HepG2 (cell line): ENCODE measurements at regions not wholly inside any gene's neighbourhood (a gene's known extent, or its start where the extent isn't known, plus 50 kb on each side); places are given as distances from the start of the nearest gene placed in this dataset.

Source experiments
- ATAC-seq: fragments of 200-7000 bp; cut with Tn5 transposase; 3 replicates; pipeline ENCODE4 v1.9.1; 2020; ENCODE audit warnings: mild to moderate bottlenecking, moderate library complexity
- BruUV-seq: library from RNA; stranded (reverse); fragments of 400-500 nt; replicated peaks from 2 replicates; lab custom pipeline; 2021; lab: Mats Ljungman, UMichigan
- CTCF ChIA-PET: fragments of 300-600 bp; formaldehyde crosslinking; extraction: SDS; loops from one replicate; lab custom pipeline; 2021; ENCODE audit warnings: low total read pairs, inconsistent platforms, low intra/inter-chr PET ratio; lab: Yijun Ruan, JAX
- POLR2A ChIA-PET: fragments of 350-600 bp; sonication (Branson Sonifier 250); formaldehyde crosslinking; loops from one replicate; lab custom pipeline; 2020; ENCODE audit warnings: antibody characterized with exemption, inconsistent platforms; lab: Yijun Ruan, JAX
- DNase-seq: peaks from one replicate; pipeline ENCODE4 v3.0.0-alpha.2; 2015; ENCODE audit warnings: low spot score
- FAIRE-seq: peaks from 3 replicates; lab custom pipeline; 2011; peaks lifted over from hg19 to GRCh38; lab: Jason Lieb, UNC
- H2AFZ ChIP-seq: one replicate; pipeline ENCODE4 v1.6.1; 2011; ENCODE audit warnings: low read length, inconsistent platforms
- H3K27ac ChIP-seq: fragments of 300-600 bp; 3 replicates; pipeline ENCODE4 v1.8.0; 2011; ENCODE audit warnings: mixed run types, mild to moderate bottlenecking, mixed read lengths, low read length, inconsistent platforms; ENCODE audit not compliant: insufficient read depth; ENCODE audit errors: extremely low read length
- H3K27me3 ChIP-seq, 2 experiments: fragments of 200-600 bp in 1 of 2; 2 replicates in 1 of 2; 3 replicates in 1 of 2; pipeline versions ENCODE4 v1.6.0 to v1.8.0; 2011; ENCODE audit warnings: low read length in 2 of 2, mild to moderate bottlenecking in 2 of 2, moderate library complexity in 2 of 2, inconsistent platforms in 1 of 2; ENCODE audit not compliant: insufficient read depth in 2 of 2, control insufficient read depth in 1 of 2
- H3K36me3 ChIP-seq, 2 experiments: fragments of 200-600 bp in 1 of 2; replicated peaks in 1 of 2; 2 replicates in 1 of 2; 3 replicates in 1 of 2; pipeline versions ENCODE4 v1.5.1 to v1.8.0; 2011; ENCODE audit warnings: low read length in 2 of 2, inconsistent platforms in 1 of 2; ENCODE audit not compliant: insufficient read depth in 2 of 2, control insufficient read depth in 1 of 2
- H3K4me1 ChIP-seq: 2 replicates; pipeline ENCODE4 v1.5.1; 2012; ENCODE audit warnings: low read length, inconsistent platforms; ENCODE audit not compliant: insufficient read depth
- H3K4me2 ChIP-seq: 2 replicates; pipeline ENCODE4 v1.6.0; 2011; ENCODE audit warnings: low read depth, low read length, inconsistent platforms
- H3K4me3 ChIP-seq, 3 experiments: fragments of 200-600 bp in 1 of 3; sonication (generic), shearing (Covaris generic) in 1 of 3; replicated peaks in 1 of 3; 2 replicates each; pipeline ENCODE4 v1.5.1; 2011 to 2016; ENCODE audit warnings: low read length in 3 of 3, inconsistent platforms in 2 of 3, low read depth in 2 of 3, mild to moderate bottlenecking in 2 of 3, control low read depth in 1 of 3, mixed read lengths in 1 of 3; ENCODE audit not compliant: insufficient read depth in 1 of 3
- H3K79me2 ChIP-seq: one replicate; pipeline ENCODE4 v1.6.1; 2011; ENCODE audit warnings: low read length, inconsistent platforms; ENCODE audit not compliant: insufficient read depth
- H3K9ac ChIP-seq: 2 replicates; pipeline ENCODE4 v1.6.0; 2011; ENCODE audit warnings: mild to moderate bottlenecking, low read depth, low read length, inconsistent platforms; ENCODE audit not compliant: insufficient read depth
- H3K9me3 ChIP-seq: 2 replicates; pipeline ENCODE4 v1.5.1; 2012; ENCODE audit warnings: mild to moderate bottlenecking, low read length
- H4K20me1 ChIP-seq: 2 replicates; pipeline ENCODE4 v1.6.0; 2011; ENCODE audit warnings: inconsistent platforms, mild to moderate bottlenecking, low read length, moderate library complexity; ENCODE audit not compliant: insufficient read depth
- ATF5 ChIP-seq: sonication (generic); formaldehyde crosslinking; IDR thresholded peaks from 2 replicates; pipeline ENCODE4 v1.4.0; 2020; ENCODE audit warnings: mild to moderate bottlenecking, low read depth, missing genetic modification reagents
- FOXK2 ChIP-seq: fragments of 450-650 bp; IDR thresholded peaks from 2 replicates; pipeline ENCODE4 v1.6.1; 2016
- HDAC2 ChIP-seq: sonication (generic); formaldehyde crosslinking; IDR thresholded peaks from 2 replicates; pipeline ENCODE4 v1.4.0; 2020; ENCODE audit warnings: missing genetic modification reagents
- REST ChIP-seq, 2 experiments: IDR thresholded peaks; 2 replicates each; pipeline ENCODE4 v1.6.1; 2011 to 2012; ENCODE audit warnings: low read length in 2 of 2, borderline replicate concordance in 1 of 2, low read depth in 1 of 2, mild to moderate bottlenecking in 1 of 2, moderate library complexity in 1 of 2
- RORA ChIP-seq: sonication (generic); formaldehyde crosslinking; IDR thresholded peaks from 2 replicates; pipeline ENCODE4 v1.5.0; 2020; ENCODE audit warnings: mild to moderate bottlenecking, missing genetic modification reagents, moderate library complexity
- SMARCE1 ChIP-seq: fragments of 450-650 bp; IDR thresholded peaks from 2 replicates; pipeline ENCODE4 v1.6.1; 2017; ENCODE audit warnings: borderline replicate concordance
- SP1 ChIP-seq, 2 experiments: fragments of 450-650 bp in 1 of 2; sonication (generic) in 1 of 2; formaldehyde crosslinking in 1 of 2; IDR thresholded peaks; 2 replicates each; pipeline versions ENCODE4 v1.4.0 to v1.6.1; 2016 to 2020; ENCODE audit warnings: missing genetic modification reagents in 1 of 2
- ZNF10 ChIP-seq: sonication (generic); formaldehyde crosslinking; IDR thresholded peaks from 2 replicates; pipeline ENCODE4 v1.4.0; 2020; ENCODE audit warnings: mild to moderate bottlenecking, low read depth, missing genetic modification reagents, borderline replicate concordance
- ZNF280B ChIP-seq: sonication (generic); formaldehyde crosslinking; IDR thresholded peaks from 2 replicates; pipeline ENCODE4 v1.5.0; 2020; ENCODE audit warnings: missing genetic modification reagents, mild to moderate bottlenecking, borderline replicate concordance
- ZNF280D ChIP-seq: sonication (generic); formaldehyde crosslinking; IDR thresholded peaks from 2 replicates; pipeline ENCODE4 v1.5.1; 2020; ENCODE audit warnings: mild to moderate bottlenecking, missing genetic modification reagents
- ZNF44 ChIP-seq: sonication (generic); formaldehyde crosslinking; IDR thresholded peaks from 2 replicates; pipeline ENCODE4 v1.5.1; 2020; ENCODE audit warnings: mild to moderate bottlenecking, missing genetic modification reagents
- ZNF530 ChIP-seq: sonication (generic); formaldehyde crosslinking; IDR thresholded peaks from 2 replicates; pipeline ENCODE4 v1.5.0; 2020; ENCODE audit warnings: low read depth, mild to moderate bottlenecking, missing genetic modification reagents
- ZNF605 ChIP-seq: sonication (generic); formaldehyde crosslinking; IDR thresholded peaks from 2 replicates; pipeline ENCODE4 v1.8.0; 2022; ENCODE audit warnings: mild to moderate bottlenecking, missing genetic modification reagents
- ZNF737 ChIP-seq: sonication (generic); formaldehyde crosslinking; IDR thresholded peaks from 2 replicates; pipeline ENCODE4 v1.5.0; 2020; ENCODE audit warnings: missing genetic modification reagents, mild to moderate bottlenecking, borderline replicate concordance
- ZNF746 ChIP-seq: sonication (generic); formaldehyde crosslinking; IDR thresholded peaks from 2 replicates; pipeline ENCODE4 v1.8.0; 2022; ENCODE audit warnings: mild to moderate bottlenecking, missing genetic modification reagents
- ZNF780A ChIP-seq: sonication (generic); formaldehyde crosslinking; IDR thresholded peaks from 2 replicates; pipeline ENCODE4 v1.8.0; 2022; ENCODE audit warnings: mild to moderate bottlenecking, missing genetic modification reagents, moderate library complexity
- WGBS: methylation state at CpG from one replicate; pipeline ENCODE4 v1.1.6; 2017; ENCODE audit warnings: low lambda C conversion rate; 5-methylcytosine and 5-hydroxymethylcytosine counted together
- in situ Hi-C: cut with HindIII; loops from 2 replicates; pipeline ENCODE4 v1.10.0; 2017; ENCODE audit warnings: low pct_unique_long_range_greater_than_20kb; ENCODE audit not compliant: extremely low pct_ligation_motif_present
- intact Hi-C: fragments of 100-400 bp; cut with micrococcal nuclease; formaldehyde crosslinking; loops from one replicate; pipeline ENCODE4 v1.10.0; 2022; ENCODE audit not compliant: unreplicated experiment

- H3K4me2 ChIP-seq = no peak overlapping the region
- WGBS = 82% methylated on average over 3 of the region's 3 CpGs
- H2AFZ ChIP-seq = no peak overlapping the region
- intact Hi-C loops (no loop called here), in situ Hi-C loops (no loop called here)
- no TSS peak for BruUV-seq
- no peaks in the 10 kb centered on the region for H3K9me3 ChIP-seq
- no peak for DNase-seq
- ChIA-PET CTCF (no interaction called here), POLR2A (no interaction called here)
- H3K9ac ChIP-seq = no peak overlapping the region
- no peaks in the 10 kb centered on the region for H3K36me3 ChIP-seq
- no peaks in the 10 kb centered on the region for H3K79me2 ChIP-seq
- H3K27ac ChIP-seq = no peak overlapping the region
- FAIRE-seq = no peak
- H3K27me3 ChIP-seq = no peaks in the 10 kb centered on the region
- no peak for ATAC-seq
- H3K4me1 ChIP-seq = no peaks in the 10 kb centered on the region
- H4K20me1 ChIP-seq = no peaks in the 10 kb centered on the region
- no peak overlapping the region for H3K4me3 ChIP-seq
- TF ChIP-seq HDAC2 (CRISPR knock-in tag) = no peak
- TF ChIP-seq ZNF530 (CRISPR knock-in tag) = no peak
- no peak for TF ChIP-seq ZNF605 (CRISPR knock-in tag)
- TF ChIP-seq ZNF10 (CRISPR knock-in tag) = no peak
- TF ChIP-seq ZNF44 (CRISPR knock-in tag) = no peak
- TF ChIP-seq RORA = no peak
- TF ChIP-seq ZNF737 (CRISPR knock-in tag) = no peak
- TF ChIP-seq ATF5 = no peak
- no peak for TF ChIP-seq ZNF280D (CRISPR knock-in tag)
- TF ChIP-seq SP1 (IDR thresholded peaks at IDR 0.05) = no peak
- TF ChIP-seq SP1 (CRISPR knock-in tag; IDR thresholded peaks at IDR 0.05) = no peak
- TF ChIP-seq REST (IDR thresholded peaks at IDR 0.05; ENCODE audit: borderline replicate concordance in 1 of 2, low read depth in 1 of 2, low read length in 2 of 2) = no peak
- TF ChIP-seq ZNF280B (CRISPR knock-in tag) = no peak
- TF ChIP-seq ZNF746 = no peak
- no peak for TF ChIP-seq ZNF780A (CRISPR knock-in tag)
- TF ChIP-seq FOXK2 = no peak
- TF ChIP-seq SMARCE1 = no peak
Measured at GRCh38 chr2:144117086-144117485, 402.8 kb downstream of the ZEB2 start.
